ENCODE measurements at regions not wholly inside any gene's neighbourhood (a gene's known extent, or its start where the extent isn't known, plus 50 kb on each side); places are given as distances from the start of the nearest gene placed in this dataset.

DNA sequence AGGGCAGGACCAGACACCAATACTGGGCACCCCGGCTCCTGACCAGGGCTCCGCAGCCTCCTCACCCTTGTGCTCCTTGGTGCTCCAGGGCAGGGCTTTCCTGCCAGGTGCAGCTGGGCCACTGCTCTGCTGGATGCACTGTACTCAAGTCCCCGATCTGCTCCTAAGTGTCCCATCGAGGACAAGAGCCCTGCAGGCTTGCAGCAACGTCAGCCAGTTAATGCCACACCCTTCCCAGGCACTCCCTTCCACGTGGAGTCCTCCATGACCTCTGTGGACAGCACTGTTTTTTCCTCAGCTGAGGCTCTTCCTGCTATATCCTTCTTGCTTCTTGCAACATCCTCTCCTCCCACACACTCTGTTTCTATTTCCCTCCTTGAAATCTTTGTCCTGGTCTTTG is 94.0 kb upstream of the NGF start:
- Histone ChIP-seq H3K36me3 (ENCODE audit: insufficient read depth, low read length) (no peaks in the 10 kb centered on the region), H3K27ac (no peak overlapping the region), H3K9ac (ENCODE audit: insufficient read length) (no peak overlapping the region), H3K9me3 (ENCODE audit: low read depth, low read length) (no peaks in the 10 kb centered on the region), H3K4me3 (no peak overlapping the region)
- DNase-seq (ENCODE audit: low read depth, low spot score), result no peak
- no peak for TF ChIP-seq POLR2AphosphoS5 (IDR thresholded peaks at IDR 0.05; ENCODE audit: borderline replicate concordance, low read depth, low read length)
- no peak for TF ChIP-seq EZH2 (IDR thresholded peaks at IDR 0.05)
- TF ChIP-seq FOXP2 (optimal IDR thresholded peaks at IDR 0.05; ENCODE audit: control extremely low read depth, extremely low read length, insufficient read depth), result no peak

DNA sequence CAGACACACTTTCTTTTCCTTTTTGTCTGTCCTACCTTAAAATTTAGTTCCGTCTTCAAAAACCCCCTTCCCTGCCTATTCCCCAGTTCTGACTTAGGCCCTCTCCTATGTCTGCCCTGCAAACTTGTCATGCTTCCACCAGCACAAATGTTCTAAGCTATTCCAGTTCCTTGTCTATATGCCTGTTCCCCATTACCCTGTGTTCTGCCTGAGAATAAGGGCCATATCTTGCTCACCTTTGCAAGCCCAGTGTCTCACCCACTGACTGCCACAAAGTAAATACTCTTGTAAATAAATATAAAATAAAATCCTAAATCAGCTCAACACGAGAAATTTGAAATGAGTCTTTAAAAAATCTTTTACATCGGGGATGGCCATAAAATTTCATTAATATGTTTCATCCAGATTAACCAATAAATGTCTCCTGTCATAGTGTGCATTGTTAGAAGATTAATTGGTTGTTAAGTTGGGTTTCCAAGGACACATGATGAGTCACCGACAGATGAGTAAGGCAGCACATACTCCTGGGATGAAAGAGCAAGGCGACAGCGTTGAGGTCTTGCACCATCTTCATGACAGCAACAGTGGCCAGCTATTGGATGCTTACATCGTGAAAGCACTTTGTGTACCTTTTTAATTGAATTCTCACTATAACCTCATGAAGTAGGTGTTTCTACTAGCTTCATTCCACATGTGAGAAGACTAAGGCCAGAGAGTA is 92.6 kb upstream of the NGF start:
- no peaks in the 10 kb centered on the region for H3K36me3 ChIP-seq (ENCODE audit: insufficient read depth, low read length)
- H3K4me3 ChIP-seq, result no peak overlapping the region
- H3K27ac ChIP-seq, result no peak overlapping the region
- DNase-seq (ENCODE audit: low read depth, low spot score), result no peak
- TF ChIP-seq POLR2AphosphoS5 (IDR thresholded peaks at IDR 0.05; ENCODE audit: borderline replicate concordance, low read depth, low read length) (no peak), EZH2 (IDR thresholded peaks at IDR 0.05) (no peak), FOXP2 (optimal IDR thresholded peaks at IDR 0.05; ENCODE audit: control extremely low read depth, extremely low read length, insufficient read depth) (no peak)
- H3K9me3 ChIP-seq (ENCODE audit: low read depth, low read length), result no peaks in the 10 kb centered on the region
- no peak overlapping the region for H3K9ac ChIP-seq (ENCODE audit: insufficient read length)

DNA sequence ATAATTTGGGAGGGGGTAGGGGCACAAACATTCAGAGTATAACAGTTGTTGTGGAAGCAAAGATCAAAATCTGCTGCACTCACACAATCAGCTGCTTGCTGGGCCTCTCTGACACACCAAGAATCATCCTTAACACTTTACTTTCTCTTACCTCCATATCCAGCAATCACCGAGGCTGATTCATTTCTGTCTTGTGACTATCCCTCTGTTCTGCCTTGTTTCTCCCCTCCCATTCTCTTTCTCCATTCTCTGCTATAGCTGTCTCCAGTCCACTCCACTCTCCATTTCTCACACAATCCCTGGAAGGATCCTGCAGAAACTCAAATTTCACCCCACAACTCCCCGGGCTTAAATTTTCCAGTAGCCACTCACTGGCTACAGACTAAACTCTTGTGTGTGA is 91.8 kb upstream of the NGF start:
- no peak overlapping the region for H3K27ac ChIP-seq
- H3K9ac ChIP-seq (ENCODE audit: insufficient read length), result no peak overlapping the region
- H3K4me3 ChIP-seq, result no peak overlapping the region
- H3K9me3 ChIP-seq (ENCODE audit: low read depth, low read length), result no peaks in the 10 kb centered on the region
- no peaks in the 10 kb centered on the region for H3K36me3 ChIP-seq (ENCODE audit: insufficient read depth, low read length)
- no peak for DNase-seq (ENCODE audit: low read depth, low spot score)
- no peak for TF ChIP-seq EZH2 (IDR thresholded peaks at IDR 0.05)
- TF ChIP-seq POLR2AphosphoS5 (IDR thresholded peaks at IDR 0.05; ENCODE audit: borderline replicate concordance, low read depth, low read length), result no peak
- no peak for TF ChIP-seq FOXP2 (optimal IDR thresholded peaks at IDR 0.05; ENCODE audit: control extremely low read depth, extremely low read length, insufficient read depth)

DNA sequence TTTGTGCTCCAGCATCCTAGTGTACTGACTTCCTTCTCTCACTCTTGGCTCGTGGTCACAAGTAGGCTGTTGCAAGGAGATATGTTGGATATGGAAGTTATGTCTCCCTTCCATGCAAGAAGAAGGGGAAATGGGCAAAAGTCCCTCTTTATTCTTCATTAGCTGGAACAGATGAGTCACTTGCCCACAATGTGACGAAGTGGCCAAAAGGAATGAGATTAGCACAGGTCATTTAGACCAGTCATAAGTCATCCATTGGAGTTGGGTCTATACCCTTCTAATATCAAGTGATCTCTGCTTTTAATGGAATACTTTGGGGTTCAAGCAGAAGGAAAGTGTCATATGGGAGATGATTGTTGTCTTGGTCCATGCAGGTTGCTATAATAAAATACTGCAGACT is 91.2 kb upstream of the NGF start:
- DNase-seq (ENCODE audit: low read depth, low spot score), result no peak
- no peak overlapping the region for H3K4me3 ChIP-seq
- H3K9me3 ChIP-seq (ENCODE audit: low read depth, low read length), result no peaks in the 10 kb centered on the region
- TF ChIP-seq POLR2AphosphoS5 (IDR thresholded peaks at IDR 0.05; ENCODE audit: borderline replicate concordance, low read depth, low read length), result no peak
- TF ChIP-seq EZH2 (IDR thresholded peaks at IDR 0.05), result no peak
- TF ChIP-seq FOXP2 (optimal IDR thresholded peaks at IDR 0.05; ENCODE audit: control extremely low read depth, extremely low read length, insufficient read depth), result no peak
- H3K9ac ChIP-seq (ENCODE audit: insufficient read length), result no peak overlapping the region
- H3K36me3 ChIP-seq (ENCODE audit: insufficient read depth, low read length), result no peaks in the 10 kb centered on the region
- no peak overlapping the region for H3K27ac ChIP-seq

DNA sequence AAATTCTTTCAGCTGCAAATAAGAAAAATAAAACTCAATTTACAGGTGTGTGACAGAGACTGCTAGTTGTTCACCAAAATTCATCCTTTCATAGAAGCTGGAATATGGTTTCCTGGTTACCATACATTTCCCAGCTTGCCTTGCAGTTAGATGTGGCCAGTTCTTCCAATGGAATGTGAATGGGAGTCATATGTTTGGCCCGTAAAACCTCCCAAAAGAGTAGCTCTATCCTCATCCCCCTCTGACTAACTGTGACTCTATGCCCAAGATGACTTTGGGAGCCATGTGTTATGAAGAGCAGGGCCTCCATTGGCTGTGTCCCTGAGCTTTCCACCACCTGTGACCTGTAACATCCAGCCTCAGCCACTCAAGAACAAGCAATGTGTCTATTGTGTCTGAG is 90.6 kb upstream of the NGF start:
- no peak overlapping the region for H3K27ac ChIP-seq
- no peak overlapping the region for H3K4me3 ChIP-seq
- no peak overlapping the region for H3K9ac ChIP-seq (ENCODE audit: insufficient read length)
- TF ChIP-seq FOXP2 (optimal IDR thresholded peaks at IDR 0.05; ENCODE audit: control extremely low read depth, extremely low read length, insufficient read depth) (no peak), EZH2 (IDR thresholded peaks at IDR 0.05) (no peak), POLR2AphosphoS5 (IDR thresholded peaks at IDR 0.05; ENCODE audit: borderline replicate concordance, low read depth, low read length) (no peak)
- no peaks in the 10 kb centered on the region for H3K9me3 ChIP-seq (ENCODE audit: low read depth, low read length)
- no peaks in the 10 kb centered on the region for H3K36me3 ChIP-seq (ENCODE audit: insufficient read depth, low read length)
- DNase-seq (ENCODE audit: low read depth, low spot score), result no peak

DNA sequence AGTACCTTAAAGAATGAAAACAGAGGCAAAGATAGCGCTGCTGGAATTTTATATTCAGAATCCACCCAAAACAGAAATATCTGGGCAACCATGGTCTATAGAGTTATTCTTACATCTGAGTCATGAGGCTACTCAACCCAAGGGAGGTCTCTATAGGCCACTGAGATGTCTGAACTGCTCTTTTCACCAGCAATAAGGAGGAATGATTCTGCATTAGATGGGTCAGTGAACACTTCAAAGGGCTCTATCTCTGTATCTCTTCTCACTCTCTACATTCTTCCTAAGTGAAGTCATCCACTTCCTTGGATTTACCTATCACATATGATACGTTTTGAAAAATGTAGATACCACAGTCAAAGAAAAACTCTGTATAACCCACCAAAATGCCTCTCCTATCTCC is 90.2 kb upstream of the NGF start:
- TF ChIP-seq FOXP2 (optimal IDR thresholded peaks at IDR 0.05; ENCODE audit: control extremely low read depth, extremely low read length, insufficient read depth) (no peak), EZH2 (IDR thresholded peaks at IDR 0.05) (no peak), POLR2AphosphoS5 (IDR thresholded peaks at IDR 0.05; ENCODE audit: borderline replicate concordance, low read depth, low read length) (no peak)
- no peak overlapping the region for H3K9ac ChIP-seq (ENCODE audit: insufficient read length)
- H3K36me3 ChIP-seq (ENCODE audit: insufficient read depth, low read length), result no peaks in the 10 kb centered on the region
- H3K27ac ChIP-seq, result no peak overlapping the region
- no peak for DNase-seq (ENCODE audit: low read depth, low spot score)
- no peaks in the 10 kb centered on the region for H3K9me3 ChIP-seq (ENCODE audit: low read depth, low read length)
- H3K4me3 ChIP-seq, result no peak overlapping the region

DNA sequence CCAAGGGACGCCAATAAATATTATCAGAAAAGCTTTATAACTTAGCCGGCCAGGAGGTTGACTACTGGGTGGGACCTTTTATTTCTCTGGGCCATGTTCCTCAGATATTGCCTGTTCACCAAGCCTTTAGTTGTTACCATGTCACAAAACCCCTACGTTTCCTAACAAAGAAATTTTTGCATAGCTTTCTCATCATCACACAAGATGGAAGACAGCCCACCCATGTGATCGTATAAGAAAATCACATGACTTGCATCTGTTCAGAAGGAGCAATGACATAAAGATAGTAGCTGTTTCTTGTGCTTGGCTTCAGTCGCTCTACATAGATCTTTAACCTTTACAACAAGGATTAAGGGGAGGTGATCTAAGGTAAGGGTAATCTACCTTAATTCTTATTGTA is 88.9 kb upstream of the NGF start:
- DNase-seq (ENCODE audit: low read depth, low spot score), result no peak
- Histone ChIP-seq H3K27ac (no peak overlapping the region), H3K36me3 (ENCODE audit: insufficient read depth, low read length) (no peaks in the 10 kb centered on the region), H3K9ac (ENCODE audit: insufficient read length) (no peak overlapping the region), H3K4me3 (no peak overlapping the region), H3K9me3 (ENCODE audit: low read depth, low read length) (no peaks in the 10 kb centered on the region)
- TF ChIP-seq FOXP2 (optimal IDR thresholded peaks at IDR 0.05; ENCODE audit: control extremely low read depth, extremely low read length, insufficient read depth), result no peak
- no peak for TF ChIP-seq EZH2 (IDR thresholded peaks at IDR 0.05)
- TF ChIP-seq POLR2AphosphoS5 (IDR thresholded peaks at IDR 0.05; ENCODE audit: borderline replicate concordance, low read depth, low read length), result no peak

DNA sequence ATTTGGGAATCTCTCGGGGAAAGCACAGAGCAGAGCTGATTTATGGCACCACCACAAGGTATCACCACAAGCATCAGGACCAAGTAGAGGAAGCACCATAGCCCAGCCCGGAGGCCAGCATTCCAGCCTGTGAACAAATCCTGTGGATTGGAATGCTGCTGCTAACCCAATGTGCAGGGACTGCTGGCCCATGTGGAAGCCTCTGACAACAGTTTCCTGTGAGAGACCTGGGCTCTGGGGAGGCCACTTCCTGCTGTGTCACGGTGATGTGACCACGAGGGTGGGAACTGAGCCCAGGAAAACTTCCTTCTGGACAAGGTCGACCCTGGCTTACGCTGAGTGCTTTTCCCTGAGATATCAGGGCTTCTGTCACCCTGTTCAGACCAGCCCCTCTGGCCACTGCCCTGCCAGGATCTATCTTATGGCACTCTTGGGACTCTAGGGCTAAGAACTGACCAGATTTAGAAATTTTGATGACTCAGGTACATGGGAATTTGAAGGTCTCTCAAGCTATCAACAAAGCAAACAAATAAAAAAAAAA is 88.3 kb upstream of the NGF start:
- no peak for DNase-seq (ENCODE audit: low read depth, low spot score)
- no peak for TF ChIP-seq FOXP2 (optimal IDR thresholded peaks at IDR 0.05; ENCODE audit: control extremely low read depth, extremely low read length, insufficient read depth)
- no peak for TF ChIP-seq POLR2AphosphoS5 (IDR thresholded peaks at IDR 0.05; ENCODE audit: borderline replicate concordance, low read depth, low read length)
- no peak for TF ChIP-seq EZH2 (IDR thresholded peaks at IDR 0.05)
- Histone ChIP-seq H3K9me3 (ENCODE audit: low read depth, low read length) (no peaks in the 10 kb centered on the region), H3K9ac (ENCODE audit: insufficient read length) (no peak overlapping the region), H3K27ac (no peak overlapping the region), H3K36me3 (ENCODE audit: insufficient read depth, low read length) (no peaks in the 10 kb centered on the region), H3K4me3 (no peak overlapping the region)

DNA sequence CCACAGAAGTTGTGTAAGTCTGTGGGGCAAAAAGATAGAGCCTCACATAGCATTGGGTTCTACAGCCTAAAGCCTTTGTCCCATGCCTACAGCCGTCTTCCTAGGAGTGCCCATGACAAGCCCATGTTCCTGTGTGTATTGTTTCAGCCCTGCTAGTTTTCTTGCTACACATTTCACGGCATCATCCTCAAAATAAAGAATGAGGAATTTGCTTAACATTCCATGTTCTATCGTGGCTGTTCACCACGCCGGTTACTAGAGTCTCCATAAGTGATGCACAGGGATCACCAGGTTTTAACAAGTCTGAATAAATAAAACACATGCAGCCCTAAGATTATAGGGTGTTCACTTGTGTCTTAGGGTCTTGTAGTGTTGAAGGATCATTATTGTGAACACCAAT is 87.4 kb upstream of the NGF start:
- TF ChIP-seq POLR2AphosphoS5 (IDR thresholded peaks at IDR 0.05; ENCODE audit: borderline replicate concordance, low read depth, low read length) (no peak), FOXP2 (optimal IDR thresholded peaks at IDR 0.05; ENCODE audit: control extremely low read depth, extremely low read length, insufficient read depth) (no peak)
- Histone ChIP-seq H3K27ac (no peak overlapping the region), H3K4me3 (no peak overlapping the region), H3K9ac (ENCODE audit: insufficient read length) (no peak overlapping the region), H3K36me3 (ENCODE audit: insufficient read depth, low read length) (no peaks in the 10 kb centered on the region), H3K9me3 (ENCODE audit: low read depth, low read length) (no peaks in the 10 kb centered on the region)
- no peak for DNase-seq (ENCODE audit: low read depth, low spot score)
